Fibroblast of the aortic adventitia (primary cell): ENCODE measurements at regions not wholly inside any gene's neighbourhood (a gene's known extent, or its start where the extent isn't known, plus 50 kb on each side); places are given as distances from the start of the nearest gene placed in this dataset.

Source experiments
- DNase-seq: peaks from one replicate; pipeline ENCODE4 v3.0.0-alpha.2; 2010; ENCODE audit warnings: low read depth
- H3K4me3 ChIP-seq: 2 replicates; pipeline ENCODE4 v1.5.1; 2011; ENCODE audit warnings: low read depth, mild to moderate bottlenecking, control low read depth, low read length, moderate library complexity
- CTCF ChIP-seq: IDR thresholded peaks from 2 replicates; pipeline ENCODE4 v1.5.1; 2011; ENCODE audit warnings: mild to moderate bottlenecking, low read length, control low read depth, inconsistent platforms; ENCODE audit not compliant: insufficient read depth

GRCh38 chr4:119984996-119985395 lies 81.7 kb downstream of the MAD2L1 start:
- no peak for TF ChIP-seq CTCF
- no peak for DNase-seq
- H3K4me3 ChIP-seq: no peak overlapping the region

GRCh38 chr4:119982756-119983155 lies 83.9 kb downstream of the MAD2L1 start:
- TF ChIP-seq CTCF: no peak
- H3K4me3 ChIP-seq: no peak overlapping the region
- DNase-seq: no peak

GRCh38 chr4:119980456-119980855 lies 86.2 kb downstream of the MAD2L1 start:
- DNase-seq: no peak
- no peak overlapping the region for H3K4me3 ChIP-seq
- no peak for TF ChIP-seq CTCF

GRCh38 chr4:119977076-119977940 lies 89.3 kb downstream of the MAD2L1 start:
- no peak for TF ChIP-seq CTCF
- no peak for DNase-seq
- no peak overlapping the region for H3K4me3 ChIP-seq

GRCh38 chr4:119971431-119972084 lies 95.1 kb downstream of the MAD2L1 start:
- no peak overlapping the region for H3K4me3 ChIP-seq
- no peak for DNase-seq
- no peak for TF ChIP-seq CTCF

GRCh38 chr4:119962631-119963030 lies 104.0 kb downstream of the MAD2L1 start:
- no peak for TF ChIP-seq CTCF
- DNase-seq: no peak
- H3K4me3 ChIP-seq: no peak overlapping the region
